Uterus (tissue), 3 donors: ENCODE measurements at regions not wholly inside any gene's neighbourhood (a gene's known extent, or its start where the extent isn't known, plus 50 kb on each side); places are given as distances from the start of the nearest gene placed in this dataset.

Experiments
- DNase-seq, 2 donors: peaks; one replicate each; pipeline ENCODE4 v3.0.0-alpha.2; 2019 to 2020
- H3K27ac ChIP-seq, 2 donors: fragments of 200-600 bp; sonication (generic); 1 replicate in 1 of 2; 2 replicates in 1 of 2; pipeline ENCODE4 v1.5.1; 2016 to 2018
- H3K27me3 ChIP-seq, 2 donors: fragments of 200-600 bp; sonication (generic); one replicate each; pipeline ENCODE4 v1.5.1; 2018 to 2019; ENCODE audit warnings: control low read depth in 1 of 2
- H3K36me3 ChIP-seq, 2 donors: fragments of 200-600 bp; sonication (generic); one replicate each; pipeline ENCODE4 v1.5.1; 2019; ENCODE audit warnings: control low read depth in 1 of 2
- H3K4me1 ChIP-seq, 2 donors: fragments of 200-600 bp; sonication (generic); one replicate each; pipeline ENCODE4 v1.5.1; 2018 to 2019; ENCODE audit warnings: control low read depth in 1 of 2
- H3K4me3 ChIP-seq, 2 donors: fragments of 200-600 bp; sonication (generic); 1 replicate in 1 of 2; 2 replicates in 1 of 2; pipeline ENCODE4 v1.5.1; 2018 to 2019; ENCODE audit warnings: mild to moderate bottlenecking in 1 of 2
- H3K9me3 ChIP-seq, 2 donors: fragments of 200-600 bp; sonication (generic); one replicate each; pipeline ENCODE4 v1.5.1; 2019; ENCODE audit warnings: control low read depth in 1 of 2
- POLR2A ChIP-seq, 2 donors: fragments of 450-650 bp; IDR thresholded peaks; one replicate each; pipeline ENCODE4 v1.6.1; 2016; ENCODE audit warnings: antibody characterized with exemption in 2 of 2, mild to moderate bottlenecking in 1 of 2, moderate library complexity in 1 of 2
- intact Hi-C: fragments of 100-400 bp; cut with DNase I; formaldehyde crosslinking; loops from one replicate; pipeline ENCODE4 v1.15.1; 2023; ENCODE audit warnings: low total_unique reads
- TF ChIP-seq, protein P1 (sequence below), 4 experiments: fragments of 200-600 bp in 2 of 4; fragments of 450-650 bp in 2 of 4; sonication (generic) in 2 of 4; IDR thresholded peaks; one replicate each; pipeline ENCODE4 v1.5.1; 2016 to 2019; ENCODE audit warnings: antibody characterized with exemption in 4 of 4, mild to moderate bottlenecking in 2 of 4, moderate library complexity in 1 of 4
- donor health status: DM: yes; HTN: yes; CAD: no.

DNA sequence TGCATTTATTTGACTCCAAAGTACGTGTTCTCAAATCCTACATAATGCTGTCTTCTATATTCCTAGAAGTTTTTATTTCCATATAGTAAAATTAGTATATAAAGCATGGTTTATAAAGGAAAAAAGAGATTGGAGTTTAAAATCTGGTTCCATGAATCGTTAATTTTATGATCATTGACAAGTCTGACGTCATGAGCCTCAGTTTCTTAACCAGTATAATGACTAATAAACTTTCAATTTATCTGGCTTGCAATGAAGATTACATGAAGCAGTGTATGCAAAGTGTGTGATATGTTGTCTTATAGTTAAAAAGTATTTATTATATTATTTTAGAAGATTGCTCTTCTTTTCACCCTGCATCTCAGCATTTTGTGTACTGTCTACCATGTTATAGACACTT, 421.4 kb upstream of the LRRC7 start:
- Histone ChIP-seq H3K36me3 (no peaks in the 10 kb centered on the region), H3K9me3 (no peaks in the 10 kb centered on the region), H3K4me1 (no peaks in the 10 kb centered on the region), H3K27me3 (no peaks in the 10 kb centered on the region), H3K4me3 (no peak overlapping the region), H3K27ac (no peak overlapping the region)
- DNase-seq = no peak
- intact Hi-C loops = no loop called here
- TF ChIP-seq, protein P1, sequence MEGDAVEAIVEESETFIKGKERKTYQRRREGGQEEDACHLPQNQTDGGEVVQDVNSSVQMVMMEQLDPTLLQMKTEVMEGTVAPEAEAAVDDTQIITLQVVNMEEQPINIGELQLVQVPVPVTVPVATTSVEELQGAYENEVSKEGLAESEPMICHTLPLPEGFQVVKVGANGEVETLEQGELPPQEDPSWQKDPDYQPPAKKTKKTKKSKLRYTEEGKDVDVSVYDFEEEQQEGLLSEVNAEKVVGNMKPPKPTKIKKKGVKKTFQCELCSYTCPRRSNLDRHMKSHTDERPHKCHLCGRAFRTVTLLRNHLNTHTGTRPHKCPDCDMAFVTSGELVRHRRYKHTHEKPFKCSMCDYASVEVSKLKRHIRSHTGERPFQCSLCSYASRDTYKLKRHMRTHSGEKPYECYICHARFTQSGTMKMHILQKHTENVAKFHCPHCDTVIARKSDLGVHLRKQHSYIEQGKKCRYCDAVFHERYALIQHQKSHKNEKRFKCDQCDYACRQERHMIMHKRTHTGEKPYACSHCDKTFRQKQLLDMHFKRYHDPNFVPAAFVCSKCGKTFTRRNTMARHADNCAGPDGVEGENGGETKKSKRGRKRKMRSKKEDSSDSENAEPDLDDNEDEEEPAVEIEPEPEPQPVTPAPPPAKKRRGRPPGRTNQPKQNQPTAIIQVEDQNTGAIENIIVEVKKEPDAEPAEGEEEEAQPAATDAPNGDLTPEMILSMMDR (IDR thresholded peaks at IDR 0.05) = no peak
- no peak for TF ChIP-seq POLR2A (IDR thresholded peaks at IDR 0.05)

DNA sequence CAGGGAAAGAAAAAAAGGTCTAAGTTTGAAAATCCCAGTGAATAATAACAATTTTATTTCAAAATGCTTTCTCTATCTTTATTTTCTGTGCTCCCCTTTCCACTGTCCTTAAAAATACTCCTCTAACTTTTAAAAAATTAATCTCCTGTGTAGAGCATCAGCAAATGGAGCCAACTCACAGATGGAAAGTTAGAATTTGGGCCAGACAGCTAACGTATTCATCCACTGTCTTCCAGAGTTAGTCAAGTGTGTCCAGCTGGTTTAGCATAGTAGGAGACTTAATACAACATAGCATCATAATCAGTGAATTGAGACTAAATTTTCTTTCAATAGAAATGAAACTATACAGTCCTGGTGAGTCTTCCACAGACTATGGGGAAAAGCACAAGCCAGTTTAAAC, 419.0 kb upstream of the LRRC7 start:
- intact Hi-C loops = no loop called here
- DNase-seq = no peak
- no peaks in the 10 kb centered on the region for H3K4me1 ChIP-seq

DNA sequence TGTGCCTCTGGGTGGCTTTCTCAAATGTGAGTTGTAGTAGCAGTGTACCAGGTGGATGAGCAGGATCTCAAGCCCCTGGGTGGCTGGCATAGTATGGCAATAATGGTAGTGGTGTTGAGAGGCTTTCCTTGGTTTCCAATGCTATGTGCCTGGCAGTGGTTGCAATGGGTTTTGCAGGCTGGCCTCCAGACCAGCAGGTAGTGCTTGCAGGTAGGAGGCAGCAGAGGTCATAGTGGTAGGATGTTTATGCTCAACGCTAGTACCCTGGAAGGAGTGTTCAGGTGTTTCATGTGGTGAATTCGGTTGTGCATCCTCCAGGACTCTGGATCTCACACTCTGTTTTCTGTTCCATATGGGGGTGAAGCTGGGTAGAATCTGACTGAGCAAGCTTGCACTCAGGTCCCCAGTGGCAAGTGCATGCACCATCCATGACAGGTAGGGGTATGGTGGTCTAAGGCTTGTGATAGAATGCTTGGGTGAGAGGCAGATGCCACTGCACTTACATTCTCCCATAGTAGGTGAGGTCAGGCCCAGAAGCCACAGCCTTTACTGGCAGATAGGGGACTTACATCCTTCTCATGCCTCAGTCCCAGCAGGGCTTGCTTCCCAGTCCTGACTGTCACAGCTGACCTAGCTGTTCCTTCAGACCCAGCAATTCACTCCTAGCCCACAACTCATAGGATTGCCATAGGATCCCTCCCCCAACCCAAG, 410.5 kb upstream of the LRRC7 start:
- no peak for DNase-seq
- Histone ChIP-seq H3K4me1 (no peaks in the 10 kb centered on the region), H3K4me3 (no peak overlapping the region), H3K36me3 (no peaks in the 10 kb centered on the region), H3K27me3 (no peaks in the 10 kb centered on the region), H3K27ac (no peak overlapping the region), H3K9me3 (no peaks in the 10 kb centered on the region)
- intact Hi-C loops = no loop called here
- TF ChIP-seq, protein P1 (IDR thresholded peaks at IDR 0.05) = no peak
- no peak for TF ChIP-seq POLR2A (IDR thresholded peaks at IDR 0.05)

More for the DNA sequence above, 419.0 kb upstream of the LRRC7 start:
- TF ChIP-seq POLR2A (IDR thresholded peaks at IDR 0.05) = no peak
- TF ChIP-seq, protein P1 (IDR thresholded peaks at IDR 0.05) = no peak
- H3K9me3 ChIP-seq = no peaks in the 10 kb centered on the region
- H3K4me3 ChIP-seq = no peak overlapping the region
- H3K27me3 ChIP-seq = no peaks in the 10 kb centered on the region
- H3K27ac ChIP-seq = no peak overlapping the region
- no peaks in the 10 kb centered on the region for H3K36me3 ChIP-seq

DNA sequence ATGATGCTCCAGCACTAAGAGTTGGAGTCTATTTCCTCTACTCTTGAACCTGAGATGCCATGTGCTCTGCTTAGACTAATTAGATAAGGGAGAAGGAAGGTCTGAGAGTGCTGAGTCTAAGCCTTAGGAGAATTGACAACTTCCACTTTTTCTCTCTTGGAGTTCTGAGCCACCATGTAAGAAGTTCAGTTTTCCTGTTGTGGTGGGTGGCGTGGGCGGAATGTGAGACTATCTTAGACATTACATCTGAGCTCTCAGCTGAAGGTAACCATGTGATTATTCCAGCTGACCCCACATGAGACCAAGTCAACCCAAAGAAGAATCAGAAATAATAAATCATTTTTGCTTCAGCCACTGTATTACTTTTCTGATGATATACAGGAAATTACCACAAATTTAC, 404.5 kb upstream of the LRRC7 start:
- Histone ChIP-seq H3K4me3 (no peak overlapping the region), H3K4me1 (no peaks in the 10 kb centered on the region), H3K36me3 (no peaks in the 10 kb centered on the region), H3K9me3 (no peaks in the 10 kb centered on the region), H3K27me3 (no peaks in the 10 kb centered on the region), H3K27ac (no peak overlapping the region)
- no peak for DNase-seq
- TF ChIP-seq, protein P1 (IDR thresholded peaks at IDR 0.05) = no peak
- no peak for TF ChIP-seq POLR2A (IDR thresholded peaks at IDR 0.05)
- intact Hi-C loops = no loop called here

DNA sequence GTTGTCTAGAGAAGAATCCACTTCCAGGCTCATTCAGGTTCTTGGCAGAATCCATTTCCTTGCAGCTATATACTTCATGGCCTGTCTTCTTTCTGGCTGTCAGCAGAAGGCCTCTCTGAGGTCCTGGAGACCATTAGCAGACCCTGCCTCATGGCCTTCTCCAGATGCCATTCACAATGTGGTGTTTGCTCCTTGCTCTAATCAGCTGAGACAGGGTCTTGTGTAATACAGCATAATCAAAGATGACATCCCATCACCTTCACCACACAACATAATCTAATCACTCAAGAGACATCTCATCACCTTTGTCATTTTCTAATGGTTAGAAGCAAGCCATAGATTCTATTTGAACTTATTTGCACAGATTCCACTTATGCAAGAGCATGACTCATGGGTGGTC, 403.9 kb upstream of the LRRC7 start:
- no peak for DNase-seq
- TF ChIP-seq, protein P1 (IDR thresholded peaks at IDR 0.05) = no peak
- no peak for TF ChIP-seq POLR2A (IDR thresholded peaks at IDR 0.05)
- intact Hi-C loops = no loop called here
- H3K27ac ChIP-seq = no peak overlapping the region
- H3K4me1 ChIP-seq = no peaks in the 10 kb centered on the region
- H3K27me3 ChIP-seq = no peaks in the 10 kb centered on the region
- H3K9me3 ChIP-seq = no peaks in the 10 kb centered on the region
- H3K36me3 ChIP-seq = no peaks in the 10 kb centered on the region
- no peak overlapping the region for H3K4me3 ChIP-seq
